CD14-positive monocyte (primary cell): ENCODE measurements at regions not wholly inside any gene's neighbourhood (a gene's known extent, or its start where the extent isn't known, plus 50 kb on each side); places are given as distances from the start of the nearest gene placed in this dataset.

Experiments used
- DNase-seq, 3 donors: peaks; one replicate each; pipeline ENCODE4 v3.0.0-alpha.2; 2011 to 2022
- H2AFZ ChIP-seq: 2 replicates; pipeline ENCODE4 v1.6.0; 2012; ENCODE audit warnings: mild to moderate bottlenecking, low read depth, low read length, inconsistent platforms; ENCODE audit not compliant: insufficient read depth, poor library complexity, severe bottlenecking
- H3K27ac ChIP-seq, 2 donors: 1 replicate in 1 of 2; 2 replicates in 1 of 2; pipeline ENCODE4 v1.5.1; 2012 to 2013; ENCODE audit warnings: low read length in 2 of 2, control low read depth in 1 of 2, inconsistent platforms in 1 of 2, low read depth in 1 of 2, mild to moderate bottlenecking in 1 of 2
- H3K27me3 ChIP-seq, 2 donors: one replicate each; pipeline versions ENCODE4 v1.6.0 to v1.6.1; 2011 to 2013; ENCODE audit warnings: low read length in 2 of 2; ENCODE audit not compliant: control insufficient read depth in 2 of 2, insufficient read depth in 2 of 2
- H3K36me3 ChIP-seq, 2 donors: replicated peaks in 1 of 2; 1 replicate in 1 of 2; 2 replicates in 1 of 2; pipeline versions ENCODE4 v1.5.1 to v1.6.1; 2012 to 2013; ENCODE audit warnings: low read length in 2 of 2, control low read depth in 1 of 2, inconsistent platforms in 1 of 2, mild to moderate bottlenecking in 1 of 2; ENCODE audit not compliant: insufficient read depth in 2 of 2, control insufficient read depth in 1 of 2
- H3K4me1 ChIP-seq, 2 donors: 1 replicate in 1 of 2; 2 replicates in 1 of 2; pipeline versions ENCODE4 v1.5.1 to v1.6.1; 2012 to 2013; ENCODE audit warnings: low read length in 2 of 2, control low read depth in 1 of 2, inconsistent platforms in 1 of 2, mild to moderate bottlenecking in 1 of 2, moderate library complexity in 1 of 2; ENCODE audit not compliant: insufficient read depth in 2 of 2, control insufficient read depth in 1 of 2
- H3K4me2 ChIP-seq: replicated peaks from 2 replicates; pipeline ENCODE3; 2012; ENCODE audit warnings: low read length, moderate library complexity, mild to moderate bottlenecking; ENCODE audit not compliant: poor library complexity, severe bottlenecking; ENCODE audit errors: extremely low read depth
- H3K4me3 ChIP-seq, 3 experiments: fragments of 200-600 bp in 1 of 3; sonication (generic) in 1 of 3; replicated peaks in 1 of 3; 1 replicate in 2 of 3; 2 replicates in 1 of 3; pipeline ENCODE4 v1.5.1; 2011 to 2013; ENCODE audit warnings: low read length in 3 of 3, mild to moderate bottlenecking in 3 of 3, control low read depth in 2 of 3, low read depth in 2 of 3, inconsistent platforms in 1 of 3, moderate library complexity in 1 of 3
- H3K79me2 ChIP-seq: 2 replicates; pipeline ENCODE4 v1.6.0; 2012; ENCODE audit warnings: mild to moderate bottlenecking, control low read depth, inconsistent platforms, low read length, moderate library complexity; ENCODE audit not compliant: insufficient read depth
- H3K9ac ChIP-seq: 2 replicates; pipeline ENCODE4 v1.6.0; 2017; ENCODE audit warnings: low read length, mild to moderate bottlenecking; ENCODE audit not compliant: insufficient read depth, poor library complexity, severe bottlenecking
- H3K9me3 ChIP-seq, 2 donors: replicated peaks in 1 of 2; 1 replicate in 1 of 2; 2 replicates in 1 of 2; pipeline versions ENCODE4 v1.5.1 to v1.6.1; 2012 to 2013; ENCODE audit warnings: low read length in 2 of 2, control low read depth in 1 of 2; ENCODE audit not compliant: control insufficient read depth in 1 of 2, insufficient read depth in 1 of 2
- H4K20me1 ChIP-seq: 2 replicates; pipeline ENCODE4 v1.6.0; 2012; ENCODE audit warnings: mild to moderate bottlenecking, low read length, control low read depth, moderate library complexity; ENCODE audit not compliant: insufficient read depth
- H3K27ac Mint-ChIP-seq, 7 donors: one replicate each; pipeline ENCODE4 v1.8.0; 2020; ENCODE audit warnings: mild to moderate bottlenecking in 7 of 7, mixed read lengths in 7 of 7, moderate library complexity in 6 of 7, inconsistent platforms in 2 of 7
- H3K27me3 Mint-ChIP-seq, 3 donors: one replicate each; pipeline ENCODE4 v1.8.0; 2021 to 2022; ENCODE audit warnings: low read depth in 3 of 3, mild to moderate bottlenecking in 3 of 3, mixed read lengths in 3 of 3, moderate library complexity in 3 of 3, inconsistent platforms in 1 of 3
- H3K36me3 Mint-ChIP-seq, 2 donors: one replicate each; pipeline ENCODE4 v1.8.0; 2020; ENCODE audit warnings: mixed read lengths in 2 of 2, inconsistent platforms in 1 of 2, mild to moderate bottlenecking in 1 of 2
- H3K4me1 Mint-ChIP-seq: one replicate; pipeline ENCODE4 v1.8.0; 2020; ENCODE audit warnings: mild to moderate bottlenecking, mixed read lengths
- H3K4me3 Mint-ChIP-seq, 2 donors: one replicate each; pipeline ENCODE4 v1.8.0; 2020; ENCODE audit warnings: mild to moderate bottlenecking in 2 of 2, mixed read lengths in 2 of 2, moderate library complexity in 1 of 2
- H3K9me3 Mint-ChIP-seq, 7 donors: one replicate each; pipeline ENCODE4 v1.8.0; 2020 to 2022; ENCODE audit warnings: mixed read lengths in 7 of 7, mild to moderate bottlenecking in 6 of 7, moderate library complexity in 6 of 7, inconsistent platforms in 2 of 7
- WGBS: methylation state at CpG from one replicate; pipeline ENCODE4 v1.1.5; 2013; ENCODE audit warnings: missing lambda C conversion rate; ENCODE audit not compliant: insufficient coverage; 5-methylcytosine and 5-hydroxymethylcytosine counted together
- intact Hi-C, 2 donors: fragments of 100-400 bp; cut with micrococcal nuclease; formaldehyde crosslinking; loops; one replicate each; pipeline versions ENCODE4 v1.15.0 to v1.15.1; 2023
- TF ChIP-seq, protein P1 (sequence below): fragments of 200-600 bp; IDR thresholded peaks from one replicate; pipeline ENCODE4 v1.8.0; 2022; ENCODE audit warnings: antibody characterized with exemption, mild to moderate bottlenecking

DNA sequence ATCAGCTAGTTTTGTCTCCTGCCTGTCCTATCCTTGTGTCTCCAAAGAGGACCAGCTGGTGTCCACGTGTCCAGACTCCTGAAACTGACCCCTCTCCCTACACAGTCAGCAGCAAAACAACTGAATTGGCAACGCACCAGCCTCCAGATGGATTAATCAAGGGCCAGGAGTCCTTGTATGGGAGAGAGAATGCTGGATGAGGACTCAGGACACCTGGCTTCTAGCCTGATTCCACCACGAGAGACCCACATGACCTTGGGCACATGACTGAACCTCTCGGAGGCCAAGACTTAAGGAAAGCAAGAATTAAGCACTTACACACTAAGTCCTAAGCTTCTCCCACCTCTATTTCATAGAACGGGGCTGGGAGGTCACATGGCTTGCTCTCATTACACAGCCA, 60.4 kb upstream of the CMKLR1 start:
- peaks cover 0 to 2% (median 0%) of the 10 kb centered on the region in 7 donors for H3K9me3 Mint-ChIP-seq
- no peaks in the 10 kb centered on the region for H3K36me3 Mint-ChIP-seq
- no peak overlapping the region for H2AFZ ChIP-seq
- no peak overlapping the region for H3K27ac ChIP-seq
- no peaks in the 10 kb centered on the region for H3K79me2 ChIP-seq
- H3K9me3 ChIP-seq, result no peaks in the 10 kb centered on the region
- H3K27me3 ChIP-seq, result peaks cover 2% of the 10 kb centered on the region in 2 donors
- H3K4me2 ChIP-seq, result no peak overlapping the region
- H3K4me3 Mint-ChIP-seq, result no peak overlapping the region
- intact Hi-C loops, result no loop called here
- 44% methylated on average over 3 of the region's 5 CpGs for WGBS
- no peak for DNase-seq
- no peaks in the 10 kb centered on the region for H3K4me1 Mint-ChIP-seq
- no peaks in the 10 kb centered on the region for H4K20me1 ChIP-seq
- H3K4me3 ChIP-seq, result no peak overlapping the region
- no peak overlapping the region for H3K9ac ChIP-seq
- no peaks in the 10 kb centered on the region for H3K4me1 ChIP-seq
- H3K27me3 Mint-ChIP-seq, result peaks cover 7 to 20% (median 7%) of the 10 kb centered on the region in 3 donors
- H3K27ac Mint-ChIP-seq, result no peak overlapping the region
- TF ChIP-seq, protein P1, sequence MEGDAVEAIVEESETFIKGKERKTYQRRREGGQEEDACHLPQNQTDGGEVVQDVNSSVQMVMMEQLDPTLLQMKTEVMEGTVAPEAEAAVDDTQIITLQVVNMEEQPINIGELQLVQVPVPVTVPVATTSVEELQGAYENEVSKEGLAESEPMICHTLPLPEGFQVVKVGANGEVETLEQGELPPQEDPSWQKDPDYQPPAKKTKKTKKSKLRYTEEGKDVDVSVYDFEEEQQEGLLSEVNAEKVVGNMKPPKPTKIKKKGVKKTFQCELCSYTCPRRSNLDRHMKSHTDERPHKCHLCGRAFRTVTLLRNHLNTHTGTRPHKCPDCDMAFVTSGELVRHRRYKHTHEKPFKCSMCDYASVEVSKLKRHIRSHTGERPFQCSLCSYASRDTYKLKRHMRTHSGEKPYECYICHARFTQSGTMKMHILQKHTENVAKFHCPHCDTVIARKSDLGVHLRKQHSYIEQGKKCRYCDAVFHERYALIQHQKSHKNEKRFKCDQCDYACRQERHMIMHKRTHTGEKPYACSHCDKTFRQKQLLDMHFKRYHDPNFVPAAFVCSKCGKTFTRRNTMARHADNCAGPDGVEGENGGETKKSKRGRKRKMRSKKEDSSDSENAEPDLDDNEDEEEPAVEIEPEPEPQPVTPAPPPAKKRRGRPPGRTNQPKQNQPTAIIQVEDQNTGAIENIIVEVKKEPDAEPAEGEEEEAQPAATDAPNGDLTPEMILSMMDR, result no peak
- H3K36me3 ChIP-seq, result no peaks in the 10 kb centered on the region

DNA sequence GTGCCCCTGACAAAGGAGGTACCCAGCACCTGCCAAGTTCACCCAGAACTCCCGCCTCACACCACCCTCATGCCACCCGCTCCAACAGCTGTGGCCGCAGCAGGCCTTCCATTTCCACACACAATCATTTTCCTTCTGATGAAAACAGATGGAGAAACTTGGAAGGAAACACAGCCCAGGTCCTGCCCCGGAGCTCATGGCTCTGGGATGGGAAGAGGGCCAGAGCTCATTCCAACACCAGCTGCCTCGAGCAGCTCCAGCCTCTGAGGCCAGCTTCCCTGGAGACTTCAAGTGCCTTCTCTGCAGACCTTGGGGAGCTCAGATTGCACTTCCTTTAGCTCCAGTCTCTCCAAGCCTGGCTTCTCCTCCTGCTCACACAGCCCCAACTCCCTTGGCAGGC, 55.1 kb upstream of the CMKLR1 start:
- H3K4me2 ChIP-seq, result no peak overlapping the region
- no peaks in the 10 kb centered on the region for H3K27me3 ChIP-seq
- H3K79me2 ChIP-seq, result no peaks in the 10 kb centered on the region
- Mint-ChIP-seq H3K9me3 (peaks cover 0 to 5% (median 2%) of the 10 kb centered on the region in 7 donors), H3K27me3 (peaks cover 4 to 11% (median 5%) of the 10 kb centered on the region in 3 donors), H3K4me3 (no peak overlapping the region), H3K36me3 (no peaks in the 10 kb centered on the region), H3K27ac (peak overlapping the region in 1 of 7 donors; percentile 36), H3K4me1 (no peaks in the 10 kb centered on the region)
- H3K9me3 ChIP-seq, result no peaks in the 10 kb centered on the region
- H2AFZ ChIP-seq, result no peak overlapping the region
- H3K4me3 ChIP-seq, result no peak overlapping the region
- no peak overlapping the region for H3K27ac ChIP-seq
- WGBS, result 69% methylated on average over 3 of the region's 5 CpGs
- intact Hi-C loops, result no loop called here
- TF ChIP-seq, protein P1, result no peak
- no peaks in the 10 kb centered on the region for H4K20me1 ChIP-seq
- H3K36me3 ChIP-seq, result no peaks in the 10 kb centered on the region
- no peak for DNase-seq
- H3K9ac ChIP-seq, result no peak overlapping the region
- no peaks in the 10 kb centered on the region for H3K4me1 ChIP-seq
